IPS-NIHi11 (cell line): ENCODE measurements at regions not wholly inside any gene's neighbourhood (a gene's known extent, or its start where the extent isn't known, plus 50 kb on each side); places are given as distances from the start of the nearest gene placed in this dataset.

Experiments
- DNase-seq: peaks from one replicate; pipeline ENCODE4 v3.0.0; 2012; ENCODE audit warnings: mixed read lengths, low spot score

DNA sequence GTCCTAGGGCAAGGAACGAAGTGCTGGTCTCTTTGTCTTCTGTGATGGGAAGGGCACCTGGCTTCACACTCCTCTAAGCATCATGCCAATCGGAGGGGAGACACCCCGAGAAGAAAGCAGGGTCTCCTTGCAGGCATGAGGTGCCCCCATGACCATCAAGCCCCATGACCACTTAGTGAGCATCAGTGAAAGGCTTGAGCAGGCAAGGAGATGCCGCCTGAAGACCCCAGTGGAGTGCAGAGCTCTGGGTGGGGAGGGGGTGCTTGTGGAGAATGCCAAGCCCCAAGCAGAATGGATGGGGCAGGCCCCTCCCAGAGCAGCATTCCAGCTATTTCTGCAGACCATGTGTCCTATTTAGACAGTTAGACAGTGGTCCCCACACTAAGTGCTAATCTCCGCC, 232.7 kb upstream of the TNRC6C start:
- DNase-seq = no peak

DNA sequence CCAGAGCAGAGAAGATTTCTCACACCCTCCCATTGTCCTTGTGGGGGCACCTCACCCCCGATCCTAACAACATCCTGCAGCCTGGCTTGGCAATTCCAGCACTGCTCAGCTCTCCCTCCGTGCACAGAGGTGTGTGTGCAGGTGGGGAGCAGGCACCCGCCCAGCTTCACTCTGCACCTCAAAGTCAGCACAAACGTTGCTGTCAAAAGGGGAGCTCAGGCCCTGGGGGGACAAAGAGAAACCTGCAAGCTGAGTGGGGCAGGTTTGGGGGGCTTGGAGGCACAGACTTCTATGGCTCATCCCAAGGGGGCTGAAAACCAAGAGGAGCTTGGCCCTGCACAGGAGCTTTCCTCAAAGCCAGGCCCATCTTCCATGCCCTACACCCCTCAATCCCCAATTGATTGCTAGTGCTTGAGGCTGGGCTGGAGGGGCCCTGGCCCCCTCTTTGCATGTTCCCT, 231.9 kb upstream of the TNRC6C start:
- no peak for DNase-seq

DNA sequence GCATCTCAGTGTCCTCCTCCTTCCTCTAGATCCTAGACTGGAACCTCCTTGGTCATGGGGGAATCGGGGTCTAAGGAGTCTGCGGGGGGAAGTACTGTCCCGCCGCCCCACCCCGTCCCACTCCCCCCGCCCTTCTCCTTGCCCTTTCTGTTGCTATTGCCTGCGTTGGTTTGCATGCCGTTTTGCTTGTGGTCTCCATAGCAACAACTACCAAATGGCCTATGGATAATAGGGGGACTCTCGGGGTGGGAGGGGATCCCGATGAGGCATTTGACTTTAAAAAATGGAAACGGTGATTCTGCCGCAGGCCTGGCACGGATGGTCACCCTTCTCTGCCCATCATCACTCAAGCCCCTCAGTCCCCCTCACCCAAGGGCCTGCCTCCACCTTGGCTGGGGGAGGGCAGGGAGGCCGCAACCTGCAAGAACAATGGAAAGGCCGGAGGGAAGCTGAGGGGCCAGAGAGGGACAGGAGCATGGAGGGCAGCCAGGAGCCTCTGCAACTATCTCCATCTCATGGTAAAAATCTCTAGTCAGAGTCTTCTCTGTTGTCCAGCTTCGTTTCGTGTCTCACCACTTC, 231.4 kb upstream of the TNRC6C start:
- DNase-seq = no peak

DNA sequence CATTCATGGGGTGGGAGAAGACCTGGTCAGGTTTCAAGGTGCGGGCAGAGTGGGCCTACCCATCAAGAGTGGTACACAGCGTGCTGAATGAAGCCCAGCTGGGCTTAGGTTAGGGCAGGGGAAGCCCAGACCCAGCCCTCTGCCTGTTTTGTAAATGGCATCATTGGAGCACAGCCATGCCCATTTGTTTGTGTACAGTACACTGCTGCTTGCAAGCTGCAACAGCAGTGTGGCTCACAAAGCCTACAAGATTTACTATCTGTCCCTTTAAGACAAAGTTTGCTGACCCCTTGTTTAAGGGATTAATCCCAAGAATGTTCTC, 230.1 kb upstream of the TNRC6C start:
- DNase-seq = no peak

DNA sequence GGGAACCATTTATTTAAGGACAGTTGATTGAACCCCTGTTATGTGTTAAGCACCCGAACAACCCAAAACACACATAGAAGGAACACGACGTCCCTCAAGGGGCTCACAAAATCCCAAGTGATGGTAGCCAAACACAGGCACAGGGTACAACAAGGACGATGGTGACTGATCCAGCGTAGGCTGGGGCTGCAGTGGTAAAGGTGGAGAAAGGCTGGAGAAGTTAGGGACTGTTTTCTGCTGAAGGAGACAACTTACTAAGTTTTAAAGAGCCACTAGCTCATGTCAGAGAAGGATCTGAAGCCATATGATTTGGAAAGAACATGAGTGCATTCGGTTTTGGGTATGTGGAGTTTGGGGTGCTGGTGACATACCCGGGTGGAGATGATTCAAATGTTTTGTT, 229.6 kb upstream of the TNRC6C start:
- DNase-seq = no peak

DNA sequence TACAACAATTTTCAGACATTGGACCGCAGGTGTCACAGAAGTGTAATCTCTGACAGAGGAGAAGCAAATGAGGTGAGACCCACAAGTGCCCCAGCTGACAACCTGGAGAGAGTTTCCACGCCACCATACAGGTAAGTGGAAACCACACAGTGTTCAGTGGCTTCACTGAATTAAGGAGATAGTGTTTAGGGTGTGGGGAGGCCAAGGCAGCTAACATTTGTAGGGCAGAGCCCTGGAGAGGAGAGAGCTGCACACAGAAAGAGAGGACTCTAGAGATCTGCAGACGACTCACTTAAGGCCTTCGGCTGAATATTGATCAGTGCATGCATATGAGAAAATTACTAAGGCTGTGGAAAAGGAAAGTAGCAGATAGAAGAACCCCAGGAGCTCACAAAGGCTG, 228.9 kb upstream of the TNRC6C start:
- DNase-seq = no peak

DNA sequence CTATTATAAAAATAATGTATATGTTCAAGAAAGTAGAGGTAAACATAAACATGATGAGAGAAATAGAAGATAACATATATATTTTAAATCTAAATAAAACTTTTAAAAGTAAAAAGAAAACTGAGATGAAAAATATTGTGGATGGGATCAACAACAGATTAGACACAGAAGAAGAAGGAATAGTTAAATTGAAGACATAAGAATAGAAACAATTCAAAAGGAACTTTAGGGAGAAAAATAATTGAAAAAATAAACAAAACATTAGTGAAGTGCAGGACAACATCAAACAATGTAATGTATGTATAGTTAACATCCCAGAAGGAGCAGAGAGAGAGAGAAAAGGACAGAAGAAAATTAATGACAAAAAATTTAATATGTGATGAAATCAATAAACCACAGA, 228.1 kb upstream of the TNRC6C start:
- no peak for DNase-seq

DNA sequence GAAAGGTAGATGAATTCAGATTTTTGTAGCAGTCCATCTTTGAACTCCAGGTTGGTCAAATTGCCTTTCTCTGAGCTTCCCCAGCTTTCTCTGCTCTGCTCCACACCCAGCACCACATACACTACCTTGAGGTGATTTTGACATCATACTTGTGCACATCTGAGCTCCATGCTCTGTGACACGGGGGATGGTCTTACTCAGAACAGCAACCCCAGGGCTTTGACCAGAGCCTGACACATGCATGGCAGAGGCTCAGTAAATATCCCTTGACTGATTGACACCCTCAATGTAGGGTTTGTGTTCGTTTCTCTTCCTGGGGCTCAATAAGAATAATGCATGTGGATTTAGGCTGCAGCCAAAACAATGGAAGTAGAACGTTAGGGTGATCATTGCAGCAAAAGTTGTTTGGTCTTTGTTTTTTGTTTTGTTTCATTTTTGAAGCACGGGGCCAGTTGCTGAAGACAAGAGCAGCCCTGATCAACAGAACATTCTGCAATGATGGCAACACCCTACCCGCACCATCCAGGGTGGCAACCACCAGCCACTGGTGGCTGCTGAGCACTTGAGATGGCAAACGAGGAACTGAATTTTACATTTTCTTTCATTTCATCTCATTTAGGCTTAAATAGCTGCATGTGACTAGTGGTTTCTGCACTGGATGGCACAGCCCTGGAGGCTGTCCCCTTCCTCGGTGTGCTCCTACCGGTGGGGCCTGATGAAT, 224.8 kb upstream of the TNRC6C start:
- DNase-seq = peak; percentile 1

DNA sequence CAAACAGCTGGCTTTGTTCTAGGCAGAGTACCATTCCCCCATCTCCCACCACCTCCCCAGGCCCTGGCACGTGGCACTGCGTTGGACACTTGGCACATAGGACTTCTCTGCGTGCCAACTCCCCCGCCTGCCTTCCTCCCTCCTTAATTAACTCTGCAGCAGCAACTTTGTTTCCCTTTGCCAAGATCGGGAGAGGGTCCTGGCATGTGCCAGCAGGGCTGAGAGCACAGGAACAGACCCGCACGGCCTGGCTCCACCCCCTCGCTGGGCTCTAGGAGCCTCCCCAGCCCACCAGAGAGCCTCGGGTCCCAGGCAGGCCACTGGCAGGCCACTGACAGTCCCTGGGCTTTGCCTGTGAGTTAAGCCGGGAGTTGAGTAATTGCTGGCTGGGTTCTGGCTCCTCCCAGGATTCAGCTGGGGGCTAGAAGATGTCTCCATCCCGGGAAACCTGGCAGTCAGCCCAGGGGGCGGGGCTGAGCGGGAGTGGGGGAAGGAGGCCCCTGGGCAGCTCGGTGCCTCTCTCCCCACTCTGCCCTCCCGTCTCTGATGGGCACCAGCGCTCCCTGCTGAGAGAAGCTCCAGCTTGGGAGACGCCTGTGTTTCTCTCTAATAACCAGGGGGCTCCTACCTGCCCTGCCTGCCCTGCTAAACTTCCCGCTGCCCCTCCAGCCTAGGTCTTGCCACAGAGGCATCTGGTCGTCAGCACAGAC, 224.0 kb upstream of the TNRC6C start:
- peak; percentile 70 for DNase-seq

DNA sequence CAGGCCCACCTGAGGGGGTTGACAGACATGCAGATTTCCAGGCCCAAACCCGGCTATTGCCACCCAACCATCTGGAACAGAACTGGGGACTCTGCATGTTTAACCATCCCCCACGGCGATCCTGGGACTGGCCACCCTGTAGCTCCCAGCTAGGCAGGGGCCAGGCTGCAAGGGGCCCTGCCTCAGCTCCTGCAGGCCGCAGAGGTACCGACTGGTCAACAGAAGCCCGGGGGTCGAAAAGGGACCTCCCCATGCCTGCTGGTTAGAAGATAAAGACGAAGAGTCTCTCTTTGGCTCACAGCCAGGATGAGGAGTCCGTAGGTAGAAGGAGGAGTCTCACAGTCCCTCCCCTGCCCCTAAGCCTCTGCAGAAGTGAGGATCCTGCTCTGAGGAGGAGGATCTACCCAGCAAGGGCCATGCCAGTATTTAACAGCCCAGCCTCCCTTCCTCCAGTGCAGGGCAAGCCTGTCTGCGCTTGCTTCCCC, 223.4 kb upstream of the TNRC6C start:
- peak; percentile 25 for DNase-seq

DNA sequence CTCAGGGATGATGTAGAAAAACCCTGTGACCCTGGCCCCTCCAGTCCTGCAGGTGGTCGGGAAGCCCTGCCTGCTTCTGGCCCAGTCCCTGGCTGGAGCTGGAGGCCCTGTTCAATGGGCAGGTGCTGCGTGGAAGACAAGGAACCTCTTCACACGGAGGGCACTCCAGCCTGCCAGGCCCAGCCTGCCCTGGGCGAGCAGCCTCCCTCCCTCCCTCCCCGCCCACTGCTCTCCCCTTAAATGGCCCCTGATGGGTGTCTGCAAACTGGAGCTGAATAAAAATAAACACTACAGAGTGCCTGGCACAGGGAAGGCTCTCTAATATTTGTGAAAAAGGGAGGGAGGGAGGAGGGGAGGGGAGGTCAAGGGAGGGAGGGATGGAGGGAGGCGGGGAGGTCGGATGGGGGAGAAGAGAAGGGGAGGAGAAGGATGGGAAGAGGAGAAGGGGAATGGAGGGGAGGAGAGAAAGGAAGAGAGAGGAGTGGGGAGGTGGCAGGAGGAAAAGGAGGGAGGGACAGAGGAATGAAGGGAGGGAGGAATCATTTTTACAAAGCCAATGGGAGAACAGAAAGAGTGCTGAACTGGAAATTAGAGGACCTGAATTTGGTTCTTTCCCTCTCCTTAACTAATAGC, 222.8 kb upstream of the TNRC6C start:
- peak; percentile 23 for DNase-seq

DNA sequence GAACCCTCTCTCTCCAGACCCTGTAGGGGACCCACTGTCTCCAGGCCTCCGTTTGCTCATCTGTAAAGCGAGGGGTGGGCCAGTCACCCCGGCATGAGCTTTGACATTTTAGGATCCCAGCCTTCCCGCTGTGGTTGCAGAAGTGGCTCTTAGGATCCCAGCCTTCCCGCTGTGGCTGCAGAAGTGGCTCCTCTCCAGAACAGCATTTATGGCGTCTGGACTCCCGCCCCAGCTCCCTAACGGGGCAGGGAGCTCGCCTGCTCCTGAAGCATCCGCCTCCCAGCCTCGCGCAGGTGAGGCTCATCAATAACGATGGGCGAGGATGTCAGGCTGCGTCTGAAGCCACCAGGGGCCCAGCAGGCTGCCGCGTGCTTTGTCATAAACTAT, 222.3 kb upstream of the TNRC6C start:
- DNase-seq = peak; percentile 50

DNA sequence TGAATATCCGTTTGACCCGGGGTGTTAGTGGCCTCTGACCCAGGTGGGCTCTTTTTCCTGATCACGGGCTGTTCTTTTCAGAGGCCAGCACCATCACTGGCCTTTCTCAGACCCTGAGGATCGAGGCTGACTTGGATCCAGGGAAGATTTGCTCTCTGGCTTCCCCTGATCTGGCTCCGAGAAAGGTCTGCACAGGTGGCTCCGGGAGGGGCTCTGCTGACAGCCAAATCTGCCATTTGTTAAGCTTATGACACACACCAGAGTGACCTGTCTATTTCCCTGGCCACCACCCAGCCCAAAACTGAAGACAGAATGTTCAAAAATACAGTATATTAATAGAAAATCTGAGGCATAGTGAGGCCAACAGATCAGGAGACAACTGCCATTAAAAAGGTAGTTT, 221.8 kb upstream of the TNRC6C start:
- DNase-seq = no peak

DNA sequence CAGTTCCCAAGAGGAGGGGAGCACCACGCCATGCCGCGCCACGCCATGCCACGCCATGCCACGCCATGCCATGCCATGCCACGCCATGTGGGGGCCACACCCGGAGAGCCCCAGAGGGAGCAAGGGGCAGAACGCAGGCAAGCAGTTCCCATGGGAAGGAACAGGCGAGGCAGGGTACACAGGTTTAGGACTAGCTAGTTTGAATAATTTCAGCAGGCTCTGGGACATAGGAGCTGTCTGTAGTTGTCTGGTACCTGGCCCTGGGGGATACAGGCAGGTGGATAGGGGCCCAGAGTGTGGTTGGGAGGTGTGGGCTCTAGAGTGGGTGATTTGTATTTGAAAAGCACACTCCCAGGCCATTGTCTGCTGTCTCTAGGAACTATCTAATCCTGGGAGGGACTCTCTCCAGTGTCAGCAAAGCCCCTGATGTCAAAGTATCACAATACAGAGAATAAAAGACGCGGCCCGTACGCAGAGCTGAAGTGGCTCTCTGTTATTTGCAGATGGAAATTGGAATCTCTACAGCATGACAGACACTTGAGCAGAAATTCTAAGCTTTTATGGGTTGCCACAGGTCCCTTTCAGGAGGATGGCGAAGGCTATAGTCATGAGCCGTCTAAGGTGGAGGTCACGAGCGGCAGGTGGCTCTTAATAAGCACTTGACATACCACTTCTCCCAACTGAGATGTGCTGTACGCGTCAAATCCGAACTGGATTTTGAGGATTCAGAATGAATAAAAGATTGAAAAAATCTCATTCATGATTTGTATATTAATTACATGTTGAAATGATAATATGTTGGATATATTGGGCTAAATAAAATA, 220.8 kb upstream of the TNRC6C start:
- peak; percentile 6 for DNase-seq

DNA sequence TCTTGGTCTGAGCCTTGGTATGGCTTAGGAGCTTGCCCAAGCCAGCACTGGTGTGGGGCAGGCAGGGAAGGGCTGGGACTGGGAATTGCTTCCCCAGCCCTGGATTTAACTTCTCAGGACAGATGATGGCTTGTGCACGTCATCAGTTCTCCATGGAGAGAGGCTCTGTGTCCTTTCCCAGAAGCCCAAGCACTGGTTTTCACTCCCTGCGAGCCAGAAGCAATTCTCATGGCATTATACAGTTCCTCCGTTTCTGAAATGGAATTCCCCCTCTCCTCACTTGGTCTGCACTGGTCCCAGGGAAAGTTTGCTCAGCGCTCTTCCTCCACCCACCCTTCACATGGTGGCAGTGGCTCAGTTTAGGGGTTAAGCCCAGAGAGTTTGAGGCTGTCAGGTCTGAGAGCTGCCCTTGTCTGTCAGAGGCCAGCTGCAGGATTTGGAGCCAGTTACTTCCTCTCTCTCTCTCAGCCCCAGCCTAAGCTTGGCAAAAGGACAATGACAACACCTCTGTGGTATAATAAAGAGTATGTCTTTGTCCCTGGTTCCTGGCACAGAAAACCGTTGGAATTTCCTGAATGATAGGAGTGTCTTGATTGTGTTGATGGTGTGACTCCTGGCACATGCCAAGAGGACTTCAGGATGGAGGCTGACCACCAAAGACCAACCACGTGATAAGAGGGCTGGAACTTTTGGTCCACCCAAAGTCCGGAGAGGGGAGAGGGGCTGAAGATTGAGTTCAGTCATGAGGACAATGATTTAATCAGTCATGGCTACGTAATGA, 219.6 kb upstream of the TNRC6C start:
- DNase-seq = peak; percentile 3

DNA sequence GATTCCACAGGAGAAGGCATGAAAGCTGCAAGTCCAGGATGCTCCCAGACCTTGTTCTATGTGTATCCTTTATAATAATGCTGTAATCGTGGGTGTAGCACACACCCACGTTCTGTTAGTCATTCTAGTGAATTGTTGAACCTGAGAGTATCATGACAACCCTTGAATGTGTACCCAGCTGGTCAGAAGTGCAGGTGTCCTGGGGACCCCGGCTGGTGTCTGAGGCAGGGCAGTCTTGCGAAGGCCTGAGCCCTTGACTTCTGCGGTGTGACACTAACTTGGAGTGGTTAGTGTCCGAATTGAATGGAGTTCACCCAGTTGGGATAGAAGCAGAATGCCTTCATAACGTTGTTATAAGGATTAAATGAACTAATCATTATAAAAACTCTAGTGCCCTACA, 218.0 kb upstream of the TNRC6C start:
- DNase-seq = no peak

DNA sequence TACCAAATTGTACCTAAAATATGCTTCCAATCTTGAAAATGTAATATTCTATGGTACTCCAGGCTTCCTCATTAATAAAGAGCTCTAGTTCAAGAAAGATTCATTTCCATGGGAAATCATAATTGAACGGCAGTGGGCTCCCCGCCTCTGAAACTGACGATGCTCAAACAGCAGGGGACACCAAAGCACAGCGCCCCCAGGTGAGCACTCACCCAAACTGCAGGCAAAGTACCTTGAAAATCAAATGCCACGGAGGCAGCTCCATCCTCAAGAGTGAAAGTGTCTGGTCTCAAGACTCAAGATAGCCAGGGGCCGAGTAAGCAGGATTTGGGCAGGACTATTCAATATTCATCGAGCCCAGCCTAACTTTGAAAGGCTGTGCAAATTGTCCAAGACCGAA, 217.4 kb upstream of the TNRC6C start:
- peak; percentile 54 for DNase-seq

DNA sequence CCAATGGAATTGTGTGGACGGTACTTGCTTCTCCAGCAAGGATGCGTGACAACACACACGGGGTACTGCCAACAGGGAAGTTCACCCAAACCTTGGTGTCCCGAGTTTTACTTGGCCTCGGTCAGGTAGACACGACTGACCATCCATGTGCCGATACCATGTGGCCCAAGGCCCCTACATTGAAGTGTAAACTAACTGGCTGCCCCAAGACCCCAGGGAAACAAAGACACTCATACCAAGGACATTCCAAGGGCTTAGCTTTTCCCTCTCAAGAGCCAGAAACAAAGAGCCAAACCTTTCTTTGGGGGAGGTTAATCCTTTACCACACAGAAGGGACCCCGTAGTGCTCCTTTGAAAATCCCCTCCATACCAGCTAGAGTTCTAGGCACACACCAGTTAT, 215.9 kb upstream of the TNRC6C start:
- DNase-seq = peak; percentile 49

DNA sequence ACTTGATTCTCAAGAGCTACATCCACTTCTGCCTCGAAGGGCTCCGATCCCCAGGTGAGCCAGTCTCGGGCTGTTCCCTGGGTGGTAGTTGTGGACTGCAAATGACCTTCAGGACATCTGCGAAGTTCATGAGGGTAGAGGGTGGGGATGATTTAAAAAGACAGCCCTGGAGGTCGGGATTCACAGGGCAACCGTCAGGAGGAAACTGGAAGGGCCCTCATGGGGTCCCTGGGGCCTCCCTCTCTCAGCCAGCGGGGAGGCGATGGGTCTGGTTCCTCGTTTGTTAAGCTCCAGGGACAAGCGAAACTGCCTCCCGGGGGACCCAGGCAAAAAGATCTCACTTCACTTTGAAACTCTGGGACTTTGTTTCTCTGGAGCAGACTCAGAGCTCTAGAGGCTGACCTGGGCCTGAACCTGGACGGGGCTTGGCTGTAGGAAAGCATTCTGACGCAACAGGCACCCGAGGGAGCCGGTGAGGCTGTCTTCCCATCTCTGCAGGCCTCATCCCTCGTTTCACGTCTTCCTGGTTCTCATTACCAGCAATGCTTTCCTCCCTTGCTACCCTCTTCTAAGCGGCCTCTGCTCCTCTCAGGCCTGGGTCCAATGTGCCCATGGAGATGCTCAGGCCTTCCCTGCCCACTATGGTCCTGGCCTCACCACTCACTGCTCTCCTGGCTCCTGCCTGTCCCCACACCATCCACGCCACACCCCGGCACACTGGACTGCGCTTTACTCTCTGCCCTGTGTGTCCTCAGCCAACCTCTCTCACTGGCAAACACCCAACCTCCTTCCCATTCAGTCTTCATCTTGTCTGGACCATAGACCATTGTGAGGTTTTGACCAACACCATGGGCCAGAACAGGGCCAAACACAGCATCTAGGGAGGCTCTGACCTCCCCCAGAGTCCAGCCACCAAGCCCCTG, 214.2 kb upstream of the TNRC6C start:
- DNase-seq = no peak

DNA sequence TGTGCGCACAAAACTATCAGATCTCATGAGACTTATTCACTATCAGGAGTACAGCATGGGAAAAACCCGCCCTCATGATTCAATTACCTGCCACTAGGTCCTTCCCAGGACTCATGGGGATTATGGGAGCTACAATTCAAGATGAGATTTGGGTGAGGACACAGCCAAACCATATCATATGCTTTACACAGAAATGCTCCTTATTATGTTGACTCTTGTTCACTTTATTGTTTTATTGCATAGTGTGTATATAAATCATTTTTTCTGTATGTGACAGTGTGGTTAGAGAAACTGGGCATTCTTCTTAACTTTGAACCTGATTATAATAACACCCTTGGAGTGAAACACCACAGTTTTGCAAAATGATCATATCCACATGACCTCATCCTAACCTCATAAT, 212.8 kb upstream of the TNRC6C start:
- no peak for DNase-seq
